ENCODE measurements at regions not wholly inside any gene's neighbourhood (a gene's known extent, or its start where the extent isn't known, plus 50 kb on each side); places are given as distances from the start of the nearest gene placed in this dataset.

GRCh38 chr9:88034964-88035363 lies 60.6 kb upstream of the CDK20 start:
- TF ChIP-seq EZH2 (IDR thresholded peaks at IDR 0.05) (no peak), POLR2AphosphoS5 (IDR thresholded peaks at IDR 0.05; ENCODE audit: borderline replicate concordance, low read depth, low read length) (no peak), FOXP2 (optimal IDR thresholded peaks at IDR 0.05; ENCODE audit: control extremely low read depth, extremely low read length, insufficient read depth) (no peak)

Data from SK-N-MC (cell line).